HCT116 (cell line): ENCODE measurements at regions not wholly inside any gene's neighbourhood (a gene's known extent, or its start where the extent isn't known, plus 50 kb on each side); places are given as distances from the start of the nearest gene placed in this dataset.

Experiments
- ATAC-seq: fragments of 200-7000 bp; cut with Tn5 transposase; 2 replicates; pipeline ENCODE4 v1.9.1; 2020; ENCODE audit warnings: mild to moderate bottlenecking, moderate library complexity
- BruUV-seq: library from RNA; stranded (reverse); fragments of 400-500 nt; replicated peaks from 2 replicates; lab custom pipeline; 2021; lab: Mats Ljungman, UMichigan
- CTCF ChIA-PET: fragments of 300-600 bp; sonication (Branson Sonifier 250); formaldehyde crosslinking; loops from one replicate; lab custom pipeline; 2021; ENCODE audit warnings: antibody characterized with exemption; lab: Charles Lee
- POLR2A ChIA-PET: fragments of 300-600, 350-600 bp; sonication (Branson Sonifier 250); formaldehyde crosslinking; loops from one replicate; lab custom pipeline; 2021; ENCODE audit warnings: antibody characterized with exemption; lab: Charles Lee
- RAD21 ChIA-PET, 2 experiments: fragments of 300-600 bp; sonication (Branson Sonifier 250); formaldehyde crosslinking; loops; one replicate each; lab custom pipeline; 2023; ENCODE audit warnings: low total read pairs in 2 of 2; ENCODE audit not compliant: uncharacterized antibody in 2 of 2, unreplicated experiment in 2 of 2, low non-redundant PET in 1 of 2; lab: Charles Lee
- DNase-seq: peaks from one replicate; pipeline ENCODE4 v3.0.0-alpha.2; 2010; ENCODE audit warnings: low read depth, low spot score
- H2AFZ ChIP-seq: fragments of 200-600 bp; shearing (Covaris generic), sonication (generic); 2 replicates; pipeline ENCODE4 v1.6.1; 2017; ENCODE audit warnings: low read depth, mixed run types, mixed read lengths, antibody characterized with exemption, low read length; ENCODE audit not compliant: poor library complexity, severe bottlenecking
- H3K27ac ChIP-seq: 2 replicates; pipeline ENCODE4 v1.5.1; 2012; ENCODE audit warnings: low read depth, low read length
- H3K27me3 ChIP-seq: fragments of 200-600 bp; sonication (generic); 2 replicates; pipeline ENCODE4 v1.6.1; 2016; ENCODE audit warnings: mixed run types, low read length, mixed read lengths; ENCODE audit not compliant: insufficient read depth
- H3K36me3 ChIP-seq, 2 experiments: fragments of 200-500 bp in 1 of 2; fragments of 200-600 bp in 1 of 2; sonication (Bioruptor generic) in 1 of 2; sonication (generic) in 1 of 2; 2 replicates each; pipeline versions ENCODE4 v1.5.1 to v1.6.1; 2014 to 2016; ENCODE audit warnings: low read length in 2 of 2, inconsistent platforms in 1 of 2, mixed read lengths in 1 of 2, mixed run types in 1 of 2; ENCODE audit not compliant: insufficient read depth in 2 of 2, control insufficient read depth in 1 of 2
- H3K4me1 ChIP-seq, 2 experiments: fragments of 200-600 bp in 1 of 2; sonication (generic) in 1 of 2; 2 replicates each; pipeline versions ENCODE4 v1.5.1 to v1.6.1; 2012 to 2017; ENCODE audit warnings: low read length in 2 of 2, inconsistent platforms in 1 of 2, mild to moderate bottlenecking in 1 of 2, mixed read lengths in 1 of 2, mixed run types in 1 of 2, moderate library complexity in 1 of 2; ENCODE audit not compliant: insufficient read depth in 2 of 2, control insufficient read depth in 1 of 2
- H3K4me2 ChIP-seq: fragments of 200-600 bp; sonication (generic); 2 replicates; pipeline ENCODE4 v1.6.1; 2017; ENCODE audit warnings: mixed run types, low read length, mixed read lengths
- H3K4me3 ChIP-seq, 2 experiments: fragments of 200-600 bp in 1 of 2; sonication (generic) in 1 of 2; replicated peaks in 1 of 2; 2 replicates each; pipeline ENCODE4 v1.5.1; 2011 to 2016; ENCODE audit warnings: low read length in 2 of 2, control low read depth in 1 of 2, low read depth in 1 of 2, mild to moderate bottlenecking in 1 of 2, mixed read lengths in 1 of 2, mixed run types in 1 of 2
- H3K79me2 ChIP-seq: fragments of 200-600 bp; sonication (generic); 2 replicates; pipeline ENCODE4 v1.6.1; 2017; ENCODE audit warnings: mild to moderate bottlenecking, mixed run types, low read length, moderate library complexity, mixed read lengths; ENCODE audit not compliant: insufficient read depth
- H3K9ac ChIP-seq: fragments of 200-600 bp; sonication (generic); 2 replicates; pipeline ENCODE4 v1.6.1; 2016; ENCODE audit warnings: low read length, mixed read lengths
- H3K9me2 ChIP-seq: fragments of 200-600 bp; sonication (generic), shearing (Covaris generic); 2 replicates; pipeline ENCODE4 v1.6.1; 2017; ENCODE audit warnings: mixed run types, mild to moderate bottlenecking, moderate library complexity; ENCODE audit not compliant: insufficient read depth
- H3K9me3 ChIP-seq, 2 experiments: fragments of 200-500 bp in 1 of 2; fragments of 200-600 bp in 1 of 2; sonication (Bioruptor generic) in 1 of 2; sonication (generic) in 1 of 2; 2 replicates each; pipeline ENCODE4 v1.6.1; 2014 to 2017; ENCODE audit warnings: low read length in 2 of 2, mixed read lengths in 2 of 2, inconsistent platforms in 1 of 2, low read depth in 1 of 2, mild to moderate bottlenecking in 1 of 2, mixed run types in 1 of 2, moderate library complexity in 1 of 2; ENCODE audit not compliant: control insufficient read depth in 1 of 2, insufficient read depth in 1 of 2
- H4K20me1 ChIP-seq: fragments of 200-600 bp; sonication (generic), shearing (Covaris generic); 2 replicates; pipeline ENCODE4 v1.6.1; 2017; ENCODE audit warnings: mixed run types, mild to moderate bottlenecking, moderate library complexity; ENCODE audit not compliant: insufficient read depth
- CBX3 ChIP-seq: IDR thresholded peaks from 2 replicates; pipeline ENCODE4 v1.6.1; 2012; ENCODE audit warnings: low read depth
- EZH2 ChIP-seq: fragments of 200-600 bp; sonication (generic); IDR thresholded peaks from 2 replicates; pipeline ENCODE4 v1.6.1; 2017; ENCODE audit warnings: antibody characterized with exemption, mixed run types
- JUND ChIP-seq: IDR thresholded peaks from 2 replicates; pipeline ENCODE4 v1.6.1; 2012
- RAD21 ChIP-seq: IDR thresholded peaks from 2 replicates; pipeline ENCODE4 v1.6.1; 2012; ENCODE audit warnings: low read depth, mild to moderate bottlenecking
- SRF ChIP-seq: IDR thresholded peaks from 2 replicates; pipeline ENCODE4 v1.6.1; 2012; ENCODE audit warnings: low read depth
- TCF7L2 ChIP-seq: IDR thresholded peaks from 2 replicates; pipeline ENCODE4 v1.7.0; 2011; ENCODE audit warnings: borderline replicate concordance, inconsistent platforms; ENCODE audit not compliant: insufficient read depth, insufficient read length; ENCODE audit errors: extremely low read depth
- intact Hi-C: fragments of 100-400 bp; cut with micrococcal nuclease; formaldehyde crosslinking; loops from 2 replicates; pipeline ENCODE4 v1.10.0; 2022
- TF ChIP-seq, protein P1 (sequence below): IDR thresholded peaks from 2 replicates; pipeline ENCODE4 v1.6.1; 2011; ENCODE audit warnings: mild to moderate bottlenecking, low read length, moderate library complexity; ENCODE audit not compliant: insufficient replicate concordance; ENCODE audit errors: extremely low read depth
- TF ChIP-seq, protein P2 (sequence below), 3 experiments: fragments of 200-600 bp in 1 of 3; sonication (generic) in 1 of 3; IDR thresholded peaks in 2 of 3; conservative IDR thresholded peaks in 1 of 3; 2 replicates each; pipeline ENCODE4 v1.5.1; 2012 to 2017; ENCODE audit warnings: low read depth in 2 of 3, low read length in 2 of 3, antibody characterized with exemption in 1 of 3, borderline replicate concordance in 1 of 3, control low read depth in 1 of 3, mild to moderate bottlenecking in 1 of 3, mixed read lengths in 1 of 3, mixed run types in 1 of 3, moderate library complexity in 1 of 3; ENCODE audit not compliant: insufficient read depth in 1 of 3

DNA sequence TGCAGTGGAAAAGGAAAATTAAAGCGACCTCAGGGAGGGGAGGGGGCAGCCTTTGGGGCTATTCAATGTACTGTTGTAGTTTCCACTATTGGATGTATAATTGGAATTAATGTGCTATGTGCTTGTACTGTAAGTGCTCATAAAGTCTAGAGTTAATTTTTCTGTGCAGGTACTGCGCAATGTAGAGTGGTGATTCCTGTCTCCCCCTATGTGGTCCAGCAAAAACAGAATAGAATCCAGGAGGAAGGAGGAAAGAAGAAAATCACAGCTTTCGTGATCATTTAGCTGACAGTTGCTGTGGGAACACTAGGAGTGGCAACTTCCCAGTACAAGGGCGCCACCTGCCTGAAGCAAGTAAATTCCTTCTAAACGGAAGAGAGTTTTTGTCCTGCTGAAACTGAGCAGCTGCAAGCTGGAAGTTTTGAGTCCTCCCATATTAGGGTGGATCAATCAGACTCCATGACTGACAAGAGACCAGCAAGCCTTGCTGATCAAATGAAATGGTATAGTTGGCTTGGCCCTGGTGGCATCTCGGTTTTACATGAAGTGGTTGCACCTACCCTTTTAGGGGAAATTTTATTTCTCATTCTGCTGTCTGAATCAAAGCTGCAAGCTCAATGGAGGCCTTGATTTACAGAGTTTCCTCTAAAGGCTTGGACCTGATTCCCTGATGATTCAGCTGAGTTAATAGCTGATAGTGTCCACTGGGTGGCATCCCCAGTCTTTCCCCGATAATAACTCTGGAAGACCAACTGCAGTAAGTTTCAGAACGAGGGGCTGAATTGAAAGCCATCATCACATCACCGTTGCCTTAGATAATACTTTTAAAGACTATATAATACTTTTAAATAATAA lies 299.8 kb downstream of the HGF start:
- Histone ChIP-seq H3K4me2 (peak overlapping the region; percentile 46), H3K9me2 (no peaks in the 10 kb centered on the region), H3K79me2 (no peaks in the 10 kb centered on the region), H2AFZ (peak overlapping the region; percentile 89), H3K9ac (no peak overlapping the region), H3K4me1 (peaks cover 0 to 9% of the 10 kb centered on the region in 2 experiments; a peak in 1 of 4 replicates), H3K9me3 (no peaks in the 10 kb centered on the region), H3K36me3 (no peaks in the 10 kb centered on the region), H3K27me3 (no peaks in the 10 kb centered on the region), H3K27ac (no peak overlapping the region), H4K20me1 (no peaks in the 10 kb centered on the region), H3K4me3 (no peak overlapping the region)
- intact Hi-C loops = loop anchor here (1.0 to 5.0 kb wide), 3 partner anchors 553 to 1043 kb away; partner anchors contain the start of gene SEMA3C
- BruUV-seq = no TSS peak
- ChIA-PET POLR2A (interaction anchor here (0.8 to 1.1 kb wide), 2 partner anchors 550 to 772 kb away, joined by 3 to 4 read pairs; no protein-coding TSS in a partner anchor), RAD21 (interaction anchor here (0.5 to 1.1 kb wide), 7 partner anchors 551 to 1043 kb away, joined by 3 to 4 read pairs (median 3); partner anchors contain the start of gene SEMA3C (in 1 of the 2)), CTCF (interaction anchor here (0.6 to 2.8 kb wide), 27 partner anchors 10 to 1335 kb away, joined by 3 to 27 read pairs (median 5); partner anchors contain the start of genes GNAI1 and SEMA3C)
- TF ChIP-seq, protein P1, sequence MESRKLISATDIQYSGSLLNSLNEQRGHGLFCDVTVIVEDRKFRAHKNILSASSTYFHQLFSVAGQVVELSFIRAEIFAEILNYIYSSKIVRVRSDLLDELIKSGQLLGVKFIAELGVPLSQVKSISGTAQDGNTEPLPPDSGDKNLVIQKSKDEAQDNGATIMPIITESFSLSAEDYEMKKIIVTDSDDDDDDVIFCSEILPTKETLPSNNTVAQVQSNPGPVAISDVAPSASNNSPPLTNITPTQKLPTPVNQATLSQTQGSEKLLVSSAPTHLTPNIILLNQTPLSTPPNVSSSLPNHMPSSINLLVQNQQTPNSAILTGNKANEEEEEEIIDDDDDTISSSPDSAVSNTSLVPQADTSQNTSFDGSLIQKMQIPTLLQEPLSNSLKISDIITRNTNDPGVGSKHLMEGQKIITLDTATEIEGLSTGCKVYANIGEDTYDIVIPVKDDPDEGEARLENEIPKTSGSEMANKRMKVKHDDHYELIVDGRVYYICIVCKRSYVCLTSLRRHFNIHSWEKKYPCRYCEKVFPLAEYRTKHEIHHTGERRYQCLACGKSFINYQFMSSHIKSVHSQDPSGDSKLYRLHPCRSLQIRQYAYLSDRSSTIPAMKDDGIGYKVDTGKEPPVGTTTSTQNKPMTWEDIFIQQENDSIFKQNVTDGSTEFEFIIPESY = no peak
- TF ChIP-seq EZH2 (no peak), RAD21 (peak; percentile 86), SRF (peak; percentile 82), CBX3 (peak; percentile 81), JUND (no peak), TCF7L2 (no peak)
- TF ChIP-seq, protein P2, sequence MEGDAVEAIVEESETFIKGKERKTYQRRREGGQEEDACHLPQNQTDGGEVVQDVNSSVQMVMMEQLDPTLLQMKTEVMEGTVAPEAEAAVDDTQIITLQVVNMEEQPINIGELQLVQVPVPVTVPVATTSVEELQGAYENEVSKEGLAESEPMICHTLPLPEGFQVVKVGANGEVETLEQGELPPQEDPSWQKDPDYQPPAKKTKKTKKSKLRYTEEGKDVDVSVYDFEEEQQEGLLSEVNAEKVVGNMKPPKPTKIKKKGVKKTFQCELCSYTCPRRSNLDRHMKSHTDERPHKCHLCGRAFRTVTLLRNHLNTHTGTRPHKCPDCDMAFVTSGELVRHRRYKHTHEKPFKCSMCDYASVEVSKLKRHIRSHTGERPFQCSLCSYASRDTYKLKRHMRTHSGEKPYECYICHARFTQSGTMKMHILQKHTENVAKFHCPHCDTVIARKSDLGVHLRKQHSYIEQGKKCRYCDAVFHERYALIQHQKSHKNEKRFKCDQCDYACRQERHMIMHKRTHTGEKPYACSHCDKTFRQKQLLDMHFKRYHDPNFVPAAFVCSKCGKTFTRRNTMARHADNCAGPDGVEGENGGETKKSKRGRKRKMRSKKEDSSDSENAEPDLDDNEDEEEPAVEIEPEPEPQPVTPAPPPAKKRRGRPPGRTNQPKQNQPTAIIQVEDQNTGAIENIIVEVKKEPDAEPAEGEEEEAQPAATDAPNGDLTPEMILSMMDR (IDR thresholded peaks at IDR 0.05 in 2 of 3, conservative IDR thresholded peaks at IDR 0.05 in 1 of 3; ENCODE audit: borderline replicate concordance in 1 of 3, insufficient read depth in 1 of 3, low read depth in 2 of 3, low read length in 2 of 3) = peak; percentile 58 to 79 (median 66); a peak in 5 of 6 replicates
- ATAC-seq (peak; percentile 96), DNase-seq (peak; percentile 73)
